ENCODE measurements at regions not wholly inside any gene's neighbourhood (a gene's known extent, or its start where the extent isn't known, plus 50 kb on each side); places are given as distances from the start of the nearest gene placed in this dataset.

- peak; percentile 12 for DNase-seq (ENCODE audit: low spot score)
These were observed 129.3 kb upstream of the LRRC61 start for GRCh38 chr7:150193866-150194265.
